Right atrium auricular region (tissue), 2 donors: ENCODE measurements at regions not wholly inside any gene's neighbourhood (a gene's known extent, or its start where the extent isn't known, plus 50 kb on each side); places are given as distances from the start of the nearest gene placed in this dataset.
"Not testable (repeated sequence)": the region's sequence is repeated elsewhere in the genome, so short reads cannot be mapped to it uniquely, and the experiment has no call there.

Experiments
- DNase-seq: peaks from one replicate; pipeline ENCODE4 v3.0.0-alpha.2; 2019; ENCODE audit warnings: low spot score
- H3K27ac ChIP-seq, 2 donors: fragments of 200-600 bp; sonication (generic); 1 replicate in 1 of 2; 2 replicates in 1 of 2; pipeline ENCODE4 v1.5.1; 2016 to 2019
- H3K27me3 ChIP-seq, 2 donors: fragments of 200-600 bp; sonication (generic); one replicate each; pipeline versions ENCODE4 v1.5.1 to v1.6.0; 2017 to 2019
- H3K36me3 ChIP-seq: fragments of 200-600 bp; sonication (generic); one replicate; pipeline ENCODE4 v1.5.1; 2016
- H3K4me1 ChIP-seq, 2 donors: fragments of 200-600 bp; sonication (generic); one replicate each; pipeline versions ENCODE4 v1.5.1 to v1.6.0; 2017 to 2019
- H3K4me3 ChIP-seq, 2 donors: fragments of 200-600 bp; sonication (generic); 1 replicate in 1 of 2; 2 replicates in 1 of 2; pipeline ENCODE4 v1.5.1; 2017 to 2019; ENCODE audit warnings: mild to moderate bottlenecking in 1 of 2, moderate library complexity in 1 of 2
- H3K9me3 ChIP-seq, 2 donors: fragments of 200-600 bp; sonication (generic); one replicate each; pipeline ENCODE4 v1.5.1; 2019
- TF ChIP-seq, protein P1 (sequence below), 2 donors: fragments of 200-600 bp; sonication (generic); IDR thresholded peaks; one replicate each; pipeline ENCODE4 v1.5.1; 2019; ENCODE audit warnings: antibody characterized with exemption in 2 of 2

GRCh38 chr9:129552064-129552463 is 68.8 kb downstream of the C9orf50 start:
- Histone ChIP-seq H3K27ac (no peak overlapping the region), H3K4me1 (peaks cover 0 to 27% of the 10 kb centered on the region in 2 donors), H3K4me3 (no peak overlapping the region), H3K9me3 (no peaks in the 10 kb centered on the region), H3K27me3 (no peaks in the 10 kb centered on the region), H3K36me3 (no peaks in the 10 kb centered on the region)
- DNase-seq, result no peak
- TF ChIP-seq, protein P1, sequence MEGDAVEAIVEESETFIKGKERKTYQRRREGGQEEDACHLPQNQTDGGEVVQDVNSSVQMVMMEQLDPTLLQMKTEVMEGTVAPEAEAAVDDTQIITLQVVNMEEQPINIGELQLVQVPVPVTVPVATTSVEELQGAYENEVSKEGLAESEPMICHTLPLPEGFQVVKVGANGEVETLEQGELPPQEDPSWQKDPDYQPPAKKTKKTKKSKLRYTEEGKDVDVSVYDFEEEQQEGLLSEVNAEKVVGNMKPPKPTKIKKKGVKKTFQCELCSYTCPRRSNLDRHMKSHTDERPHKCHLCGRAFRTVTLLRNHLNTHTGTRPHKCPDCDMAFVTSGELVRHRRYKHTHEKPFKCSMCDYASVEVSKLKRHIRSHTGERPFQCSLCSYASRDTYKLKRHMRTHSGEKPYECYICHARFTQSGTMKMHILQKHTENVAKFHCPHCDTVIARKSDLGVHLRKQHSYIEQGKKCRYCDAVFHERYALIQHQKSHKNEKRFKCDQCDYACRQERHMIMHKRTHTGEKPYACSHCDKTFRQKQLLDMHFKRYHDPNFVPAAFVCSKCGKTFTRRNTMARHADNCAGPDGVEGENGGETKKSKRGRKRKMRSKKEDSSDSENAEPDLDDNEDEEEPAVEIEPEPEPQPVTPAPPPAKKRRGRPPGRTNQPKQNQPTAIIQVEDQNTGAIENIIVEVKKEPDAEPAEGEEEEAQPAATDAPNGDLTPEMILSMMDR (IDR thresholded peaks at IDR 0.05), result no peak

DNA sequence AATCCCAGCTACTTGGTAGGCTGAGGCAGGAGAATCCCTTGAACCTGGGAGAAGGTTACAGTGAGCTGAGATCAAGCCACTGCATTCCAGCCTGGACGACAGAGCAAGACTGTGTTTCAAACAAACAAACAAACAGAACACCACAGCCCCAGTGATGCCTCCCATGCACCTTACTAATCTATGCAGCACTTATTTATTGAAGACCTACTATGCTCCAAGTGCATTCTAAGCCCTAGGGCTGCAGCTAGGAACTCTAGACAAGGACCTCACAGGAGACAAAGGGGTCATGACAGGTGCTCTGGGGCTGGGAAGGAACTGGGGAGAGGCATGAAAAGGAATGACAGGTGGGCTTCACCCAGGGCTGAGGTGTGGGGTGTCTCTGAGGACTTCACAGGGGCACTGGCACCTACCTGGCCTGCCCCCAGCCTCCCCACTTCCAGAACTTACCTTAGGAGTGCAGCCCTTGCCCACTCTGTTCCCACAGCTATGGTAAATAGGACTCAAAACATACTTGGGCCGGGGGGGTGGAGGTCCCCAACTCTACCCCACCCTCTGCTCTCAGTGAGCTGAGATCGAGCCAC is 69.4 kb downstream of the C9orf50 start:
- Histone ChIP-seq H3K9me3 (no peaks in the 10 kb centered on the region), H3K4me3 (no peak overlapping the region), H3K36me3 (no peaks in the 10 kb centered on the region), H3K4me1 (peaks cover 0 to 27% of the 10 kb centered on the region in 2 donors), H3K27ac (no peak overlapping the region), H3K27me3 (no peaks in the 10 kb centered on the region)
- DNase-seq, result no peak
- TF ChIP-seq, protein P1 (IDR thresholded peaks at IDR 0.05), result no peak

DNA sequence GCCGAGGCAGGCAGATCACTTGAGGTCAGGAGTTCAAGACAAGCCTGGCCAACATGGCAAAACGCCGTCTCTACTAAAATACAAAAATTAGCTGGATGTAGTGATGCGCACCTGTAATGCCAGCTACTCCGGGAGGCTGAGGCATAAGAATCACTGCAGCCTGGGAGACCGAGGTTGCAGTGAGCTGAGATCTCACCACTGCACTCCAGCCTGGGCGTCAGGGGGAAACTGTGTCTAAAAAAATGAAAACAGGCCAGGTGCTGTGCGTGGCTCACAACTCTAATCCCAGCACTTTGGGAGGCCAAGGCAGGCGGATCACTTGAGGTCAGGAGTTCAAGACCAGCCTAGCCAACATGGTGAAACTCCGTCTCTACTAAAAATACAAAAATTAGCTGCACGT is 69.9 kb downstream of the C9orf50 start:
- H3K9me3 ChIP-seq, H3K4me3 ChIP-seq, H3K27ac ChIP-seq, H3K36me3 ChIP-seq, H3K27me3 ChIP-seq, DNase-seq: not testable (repeated sequence)
- peaks cover 0 to 27% of the 10 kb centered on the region in 2 donors for H3K4me1 ChIP-seq

DNA sequence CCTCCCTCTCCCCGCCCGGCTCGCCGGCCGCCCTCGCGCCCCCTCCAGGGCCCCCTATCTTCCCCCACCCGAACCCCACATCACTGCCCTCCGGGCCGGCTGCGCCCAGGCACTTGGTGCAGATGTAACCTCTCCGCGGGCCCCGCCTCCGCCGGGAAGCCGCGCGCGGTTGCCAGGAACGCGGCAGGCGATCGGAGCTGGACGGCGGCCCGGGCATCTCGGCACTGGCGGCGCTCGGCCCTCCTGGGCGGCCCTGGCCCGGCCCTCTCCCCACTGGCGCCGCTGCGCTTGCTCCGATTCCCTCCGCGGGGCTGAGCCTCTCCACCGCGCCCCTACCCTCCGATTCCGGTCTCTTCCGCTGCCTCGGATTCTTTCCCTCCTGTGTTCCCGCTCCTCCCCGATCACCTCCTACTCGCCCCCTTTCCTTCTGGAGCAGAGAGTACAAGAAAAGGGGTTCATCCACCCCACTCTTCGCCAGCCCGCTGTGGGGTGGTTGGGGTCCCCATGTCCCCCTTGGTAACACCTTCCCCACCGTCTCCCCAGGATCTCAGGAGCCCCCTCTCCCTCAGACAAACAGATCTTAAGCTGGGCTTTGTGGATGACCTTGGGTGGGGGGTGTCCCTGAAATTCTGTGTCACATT is 70.6 kb downstream of the C9orf50 start:
- peak overlapping the region; percentile 81 to 87 for H3K27ac ChIP-seq

DNA sequence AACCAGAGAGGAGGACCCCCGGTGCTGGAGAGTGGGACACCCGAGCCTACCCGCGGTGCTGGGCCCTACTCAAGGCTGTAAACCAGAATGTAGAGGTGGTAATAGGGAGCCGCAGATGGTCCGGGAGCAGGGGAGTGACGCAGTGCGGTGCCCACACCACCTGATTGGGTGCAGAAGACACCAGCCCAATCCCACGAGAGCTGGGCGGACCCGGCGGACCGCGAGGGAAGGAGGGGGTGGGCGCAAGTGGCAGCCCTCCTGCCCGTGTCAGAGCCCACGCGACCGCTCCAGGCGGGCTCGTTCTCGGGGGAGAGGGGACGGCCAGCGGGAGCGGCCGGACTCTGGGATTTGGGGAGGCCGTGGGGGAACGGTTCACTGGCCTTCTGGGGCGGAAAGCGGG is 71.2 kb downstream of the C9orf50 start:
- no peaks in the 10 kb centered on the region for H3K9me3 ChIP-seq
- H3K27ac ChIP-seq, result peak overlapping the region; percentile 81 to 87
- no peaks in the 10 kb centered on the region for H3K36me3 ChIP-seq
- no peak for DNase-seq
- TF ChIP-seq, protein P1 (IDR thresholded peaks at IDR 0.05), result no peak
- peaks cover 0 to 27% of the 10 kb centered on the region in 2 donors for H3K4me1 ChIP-seq
- no peaks in the 10 kb centered on the region for H3K27me3 ChIP-seq
- H3K4me3 ChIP-seq, result peak overlapping the region; percentile 35 to 55

More for the DNA sequence above, 70.6 kb downstream of the C9orf50 start:
- Histone ChIP-seq H3K9me3 (no peaks in the 10 kb centered on the region), H3K4me1 (peaks cover 0 to 27% of the 10 kb centered on the region in 2 donors), H3K27me3 (no peaks in the 10 kb centered on the region), H3K36me3 (no peaks in the 10 kb centered on the region), H3K4me3 (peak overlapping the region; percentile 35 to 55)
- TF ChIP-seq, protein P1 (IDR thresholded peaks at IDR 0.05), result peak in 1 of 2 donors; percentile 24
- peak; percentile 83 for DNase-seq

GRCh38 chr9:129549139-129549538 is 71.8 kb downstream of the C9orf50 start:
- Histone ChIP-seq H3K27me3 (no peaks in the 10 kb centered on the region), H3K4me1 (peaks cover 0 to 27% of the 10 kb centered on the region in 2 donors), H3K9me3 (no peaks in the 10 kb centered on the region), H3K27ac (peak overlapping the region; percentile 81 to 87), H3K4me3 (peak overlapping the region in 1 of 2 donors; percentile 55), H3K36me3 (no peaks in the 10 kb centered on the region)
- TF ChIP-seq, protein P1 (IDR thresholded peaks at IDR 0.05), result no peak
- no peak for DNase-seq
